Kidney (tissue), 13 donors: ENCODE measurements at regions not wholly inside any gene's neighbourhood (a gene's known extent, or its start where the extent isn't known, plus 50 kb on each side); places are given as distances from the start of the nearest gene placed in this dataset.

Experiments
- DNase-seq, 5 donors: peaks; one replicate each; pipeline ENCODE4 v3.0.0-alpha.2; 2013 to 2020
- FAIRE-seq: peaks from 2 replicates; lab custom pipeline; 2012; peaks lifted over from hg19 to GRCh38; lab: Jason Lieb, UNC
- H3K27ac ChIP-seq, 2 donors: one replicate each; pipeline ENCODE4 v1.7.0; 2013; ENCODE audit warnings: low read depth in 2 of 2, low read length in 2 of 2, inconsistent platforms in 1 of 2
- H3K27me3 ChIP-seq: one replicate; pipeline ENCODE4 v1.7.1; 2013; ENCODE audit warnings: low read length, inconsistent platforms; ENCODE audit not compliant: control insufficient read depth, insufficient read depth
- H3K36me3 ChIP-seq, 3 donors: one replicate each; pipeline versions ENCODE4 v1.7.0 to v1.7.1; 2013; ENCODE audit warnings: low read length in 3 of 3, control low read depth in 1 of 3, inconsistent platforms in 1 of 3; ENCODE audit not compliant: insufficient read depth in 3 of 3, control insufficient read depth in 2 of 3
- H3K4me1 ChIP-seq, 3 donors: one replicate each; pipeline versions ENCODE4 v1.7.0 to v1.7.1; 2013; ENCODE audit warnings: low read length in 3 of 3, inconsistent platforms in 1 of 3, low read depth in 1 of 3; ENCODE audit not compliant: control insufficient read depth in 2 of 3, insufficient read depth in 2 of 3
- H3K4me3 ChIP-seq, 3 donors: one replicate each; pipeline versions ENCODE4 v1.7.0 to v1.8.1; 2013; ENCODE audit warnings: low read length in 3 of 3, control low read depth in 1 of 3, inconsistent platforms in 1 of 3
- H3K9ac ChIP-seq, 3 donors: one replicate each; pipeline versions ENCODE4 v1.7.0 to v1.7.1; 2013; ENCODE audit warnings: low read length in 3 of 3, control low read depth in 1 of 3, inconsistent platforms in 1 of 3
- H3K9me3 ChIP-seq, 3 donors: one replicate each; pipeline versions ENCODE4 v1.7.0 to v1.7.1; 2013; ENCODE audit warnings: low read length in 3 of 3, control low read depth in 1 of 3, inconsistent platforms in 1 of 3; ENCODE audit not compliant: control insufficient read depth in 2 of 3, insufficient read depth in 1 of 3
- intact Hi-C: fragments of 100-400 bp; cut with DNase I; formaldehyde crosslinking; loops from one replicate; pipeline ENCODE4 v1.11.1; 2022
- TF ChIP-seq, protein P1 (sequence below): IDR thresholded peaks from 3 replicates; pipeline ENCODE4 v1.5.1; 2012; ENCODE audit warnings: mild to moderate bottlenecking, moderate library complexity, borderline replicate concordance; ENCODE audit not compliant: insufficient read depth; ENCODE audit errors: extremely low read depth
- donor health status: control.
- donor health status: control.
- donor health status: control.
- donor health status: control.
- donor health status: control.
- donor health status: DM: yes; HTN: yes; CAD: no.
- donor health status: Normal renal cell carcinoma (clear cell type).

DNA sequence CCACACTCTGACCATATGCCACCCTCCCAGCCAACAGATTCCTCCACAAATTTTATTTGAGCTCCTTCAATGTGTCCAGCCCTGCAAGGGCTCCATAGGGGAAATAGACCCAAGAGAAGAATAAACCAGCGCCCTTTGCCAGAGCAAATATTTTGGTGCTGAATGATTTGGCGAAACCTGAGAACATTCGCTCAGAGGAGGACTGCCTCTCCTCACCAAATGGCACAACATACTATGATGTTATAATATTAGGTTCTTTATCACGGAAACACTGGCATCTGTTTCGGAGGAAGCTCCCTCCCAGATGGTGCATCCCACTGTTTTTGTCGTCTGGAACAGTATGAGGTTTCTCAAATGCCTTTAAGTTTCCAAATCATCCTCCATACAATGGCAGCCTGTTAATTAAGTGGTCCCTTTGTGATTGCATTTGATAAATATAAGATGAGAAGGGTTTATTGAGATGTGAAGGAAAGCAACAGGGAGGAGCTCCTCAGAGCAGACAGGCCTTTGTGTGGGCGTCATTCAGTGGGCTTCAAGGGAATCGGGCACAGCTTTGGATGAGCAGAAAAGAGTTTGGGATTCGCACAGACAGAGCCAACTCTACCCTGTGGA, 139.1 kb upstream of the ADRA1B start:
- no peak overlapping the region for H3K4me3 ChIP-seq
- H3K27me3 ChIP-seq, result no peaks in the 10 kb centered on the region
- DNase-seq (no peak), FAIRE-seq (no peak)
- H3K9me3 ChIP-seq, result no peaks in the 10 kb centered on the region
- H3K27ac ChIP-seq, result no peak overlapping the region
- TF ChIP-seq, protein P1, sequence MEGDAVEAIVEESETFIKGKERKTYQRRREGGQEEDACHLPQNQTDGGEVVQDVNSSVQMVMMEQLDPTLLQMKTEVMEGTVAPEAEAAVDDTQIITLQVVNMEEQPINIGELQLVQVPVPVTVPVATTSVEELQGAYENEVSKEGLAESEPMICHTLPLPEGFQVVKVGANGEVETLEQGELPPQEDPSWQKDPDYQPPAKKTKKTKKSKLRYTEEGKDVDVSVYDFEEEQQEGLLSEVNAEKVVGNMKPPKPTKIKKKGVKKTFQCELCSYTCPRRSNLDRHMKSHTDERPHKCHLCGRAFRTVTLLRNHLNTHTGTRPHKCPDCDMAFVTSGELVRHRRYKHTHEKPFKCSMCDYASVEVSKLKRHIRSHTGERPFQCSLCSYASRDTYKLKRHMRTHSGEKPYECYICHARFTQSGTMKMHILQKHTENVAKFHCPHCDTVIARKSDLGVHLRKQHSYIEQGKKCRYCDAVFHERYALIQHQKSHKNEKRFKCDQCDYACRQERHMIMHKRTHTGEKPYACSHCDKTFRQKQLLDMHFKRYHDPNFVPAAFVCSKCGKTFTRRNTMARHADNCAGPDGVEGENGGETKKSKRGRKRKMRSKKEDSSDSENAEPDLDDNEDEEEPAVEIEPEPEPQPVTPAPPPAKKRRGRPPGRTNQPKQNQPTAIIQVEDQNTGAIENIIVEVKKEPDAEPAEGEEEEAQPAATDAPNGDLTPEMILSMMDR, result no peak
- intact Hi-C loops, result no loop called here
- H3K36me3 ChIP-seq, result no peaks in the 10 kb centered on the region
- no peak overlapping the region for H3K9ac ChIP-seq
- peaks cover 0 to 10% (median 3%) of the 10 kb centered on the region in 3 donors for H3K4me1 ChIP-seq

- TF ChIP-seq, protein P1, result no peak
- no peak overlapping the region for H3K9ac ChIP-seq
- H3K27me3 ChIP-seq, result no peaks in the 10 kb centered on the region
- FAIRE-seq (no peak), DNase-seq (no peak)
- no peaks in the 10 kb centered on the region for H3K36me3 ChIP-seq
- no peak overlapping the region for H3K4me3 ChIP-seq
- no peaks in the 10 kb centered on the region for H3K9me3 ChIP-seq
- no peak overlapping the region for H3K27ac ChIP-seq
- H3K4me1 ChIP-seq, result peaks cover 0 to 4% (median 0%) of the 10 kb centered on the region in 3 donors
- intact Hi-C loops, result no loop called here
These were observed 136.8 kb upstream of the ADRA1B start for GRCh38 chr5:159779481-159779880.

GRCh38 chr5:159780246-159780645, 136.0 kb upstream of the ADRA1B start:
- H3K36me3 ChIP-seq, result no peaks in the 10 kb centered on the region
- no peak overlapping the region for H3K27ac ChIP-seq
- no peak overlapping the region for H3K9ac ChIP-seq
- H3K4me1 ChIP-seq, result peaks cover 0 to 4% (median 0%) of the 10 kb centered on the region in 3 donors
- no peaks in the 10 kb centered on the region for H3K9me3 ChIP-seq
- DNase-seq (no peak), FAIRE-seq (no peak)
- H3K4me3 ChIP-seq, result no peak overlapping the region
- intact Hi-C loops, result no loop called here
- no peaks in the 10 kb centered on the region for H3K27me3 ChIP-seq
- TF ChIP-seq, protein P1, result no peak
